A549 (cell line): ENCODE measurements at regions not wholly inside any gene's neighbourhood (a gene's known extent, or its start where the extent isn't known, plus 50 kb on each side); places are given as distances from the start of the nearest gene placed in this dataset.

ENCODE experiments used
- ATAC-seq, 2 experiments: fragments of 200-7000 bp in 1 of 2; fragments of >200 bp in 1 of 2; cut with Nextera tagmentation in 1 of 2; cut with Tn5 transposase in 1 of 2; 3 replicates each; pipeline versions ENCODE4 v1.8.0 to v1.9.1; 2018 to 2020; ENCODE audit warnings: mild to moderate bottlenecking in 1 of 2, moderate library complexity in 1 of 2
- CTCF ChIA-PET: fragments of 300-600 bp; sonication (Branson Sonifier 250); formaldehyde crosslinking; extraction: SDS; loops from one replicate; lab custom pipeline; 2021; ENCODE audit warnings: antibody characterized with exemption, inconsistent platforms; lab: Yijun Ruan, JAX
- POLR2A ChIA-PET: fragments of 350-600 bp; formaldehyde crosslinking; extraction: SDS; loops from one replicate; lab custom pipeline; 2021; ENCODE audit warnings: antibody characterized with exemption, inconsistent platforms; lab: Yijun Ruan, JAX
- DNase-seq, 2 experiments: peaks; one replicate each; pipeline versions ENCODE4 v3.0.0 to v3.0.0-alpha.2; 2011 to 2016; ENCODE audit warnings: low read depth in 1 of 2, low spot score in 1 of 2
- FAIRE-seq: peaks from 2 replicates; lab custom pipeline; 2011; peaks lifted over from hg19 to GRCh38; lab: Jason Lieb, UNC
- H3K27ac ChIP-seq, 2 experiments: fragments of >200 bp; sonication (Bioruptor Twin); formaldehyde crosslinking; 3 replicates each; pipeline ENCODE4 v1.5.1; 2016 to 2017
- H3K4me1 ChIP-seq: fragments of >200 bp; sonication (Bioruptor Twin); formaldehyde crosslinking; 3 replicates; pipeline ENCODE4 v1.6.1; 2016
- H3K4me2 ChIP-seq: fragments of >200 bp; sonication (Bioruptor Twin); formaldehyde crosslinking; 3 replicates; pipeline ENCODE4 v1.6.1; 2016
- H3K4me3 ChIP-seq: fragments of >200 bp; sonication (Bioruptor Twin); formaldehyde crosslinking; 3 replicates; pipeline ENCODE4 v1.5.1; 2016
- H3K9me3 ChIP-seq: fragments of >200 bp; sonication (Bioruptor Twin); formaldehyde crosslinking; 3 replicates; pipeline ENCODE4 v1.6.1; 2016
- ATOH8 ChIP-seq: fragments of 250-450 bp; sonication (Bioruptor Pico); IDR thresholded peaks from 2 replicates; pipeline ENCODE4 v1.5.0; 2020; ENCODE audit warnings: low read depth, mild to moderate bottlenecking, moderate library complexity
- BHLHE40 ChIP-seq: IDR thresholded peaks from 2 replicates; pipeline ENCODE4 v1.6.1; 2012; ENCODE audit warnings: low read depth, low read length, inconsistent platforms
- CBX2 ChIP-seq: fragments of 200-600 bp; sonication (generic); IDR thresholded peaks from 2 replicates; pipeline ENCODE4 v1.6.1; 2016; ENCODE audit warnings: low read depth, mild to moderate bottlenecking, borderline replicate concordance
- CHD2 ChIP-seq: fragments of 150-350 bp; IDR thresholded peaks from 2 replicates; pipeline ENCODE4 v1.6.1; 2014; ENCODE audit warnings: low read length; ENCODE audit not compliant: partially characterized antibody
- CTCF ChIP-seq: fragments of >200 bp; sonication (Bioruptor Twin); formaldehyde crosslinking; IDR thresholded peaks from 3 replicates; pipeline ENCODE4 v1.5.1; 2016
- E2F6 ChIP-seq: IDR thresholded peaks from 2 replicates; pipeline ENCODE4 v1.6.1; 2012; ENCODE audit warnings: low read depth, borderline replicate concordance
- EHMT2 ChIP-seq: fragments of 200-600 bp; sonication (generic); IDR thresholded peaks from 2 replicates; pipeline ENCODE4 v1.6.1; 2016; ENCODE audit warnings: antibody characterized with exemption, low read depth, mild to moderate bottlenecking, moderate library complexity
- ESRRA ChIP-seq: fragments of 150-350 bp; IDR thresholded peaks from 2 replicates; pipeline ENCODE4 v1.6.1; 2014; ENCODE audit warnings: mild to moderate bottlenecking, low read length, borderline replicate concordance
- FOSB ChIP-seq: fragments of 250-450 bp; sonication (Bioruptor Pico); IDR thresholded peaks from 2 replicates; pipeline ENCODE4 v1.5.0; 2020; ENCODE audit warnings: mild to moderate bottlenecking, moderate library complexity
- FOXS1 ChIP-seq: fragments of 250-450 bp; sonication (Bioruptor Pico); IDR thresholded peaks from 2 replicates; pipeline ENCODE4 v1.5.0; 2020; ENCODE audit warnings: mild to moderate bottlenecking, moderate library complexity
- HES2 ChIP-seq: fragments of >200 bp; sonication (Bioruptor Twin); formaldehyde crosslinking; IDR thresholded peaks from 2 replicates; pipeline ENCODE4 v1.6.1; 2016
- HEYL ChIP-seq: fragments of 250-450 bp; sonication (Bioruptor Pico); IDR thresholded peaks from 2 replicates; pipeline ENCODE4 v1.8.0; 2021; ENCODE audit warnings: mild to moderate bottlenecking, moderate library complexity
- HMGXB4 ChIP-seq: fragments of 250-450 bp; sonication (Bioruptor Pico); IDR thresholded peaks from 2 replicates; pipeline ENCODE4 v1.5.0; 2021; ENCODE audit warnings: mild to moderate bottlenecking, moderate library complexity, borderline replicate concordance
- HOXB5 ChIP-seq: fragments of 250-450 bp; sonication (Bioruptor Pico); IDR thresholded peaks from 2 replicates; pipeline ENCODE4 v1.5.0; 2020; ENCODE audit warnings: mild to moderate bottlenecking, moderate library complexity
- KDM5A ChIP-seq: fragments of 200-600 bp; sonication (generic); IDR thresholded peaks from 2 replicates; pipeline ENCODE4 v1.6.1; 2016; ENCODE audit warnings: antibody characterized with exemption, mild to moderate bottlenecking
- MAFK ChIP-seq: fragments of 450-650 bp; IDR thresholded peaks from 2 replicates; pipeline ENCODE4 v1.6.1; 2014; ENCODE audit not compliant: partially characterized antibody
- MAX ChIP-seq: IDR thresholded peaks from 2 replicates; pipeline ENCODE4 v1.6.1; 2012
- MYC ChIP-seq: IDR thresholded peaks from 2 replicates; pipeline ENCODE4 v1.6.1; 2012; ENCODE audit warnings: mild to moderate bottlenecking, inconsistent platforms, low read length, improper control_type of control experiment, borderline replicate concordance
- NR3C1 ChIP-seq: fragments of >200 bp; sonication (Bioruptor Twin); formaldehyde crosslinking; IDR thresholded peaks from 3 replicates; pipeline ENCODE4 v1.6.1; 2017
- RCOR1 ChIP-seq: fragments of 150-350 bp; IDR thresholded peaks from 2 replicates; pipeline ENCODE4 v1.6.1; 2014; ENCODE audit warnings: antibody characterized with exemption, low read length, low read depth
- RFX5 ChIP-seq: fragments of 450-650 bp; IDR thresholded peaks from 2 replicates; pipeline ENCODE4 v1.7.1; 2014; ENCODE audit warnings: antibody characterized with exemption, mild to moderate bottlenecking, moderate library complexity
- ZNF302 ChIP-seq: fragments of 250-450 bp; sonication (Bioruptor Pico); IDR thresholded peaks from 2 replicates; pipeline ENCODE4 v1.9.0; 2021; ENCODE audit warnings: inconsistent platforms, mild to moderate bottlenecking, moderate library complexity
- ZSCAN20 ChIP-seq: fragments of 250-450 bp; sonication (Bioruptor Pico); IDR thresholded peaks from 2 replicates; pipeline ENCODE4 v1.8.0; 2022; ENCODE audit warnings: mild to moderate bottlenecking, moderate library complexity
- WGBS: methylation state at CpG from one replicate; pipeline ENCODE4 v1.1.6; 2017; ENCODE audit errors: missing lambda C conversion rate; 5-methylcytosine and 5-hydroxymethylcytosine counted together

- TF ChIP-seq ATOH8 (CRISPR knock-in tag), result no peak
These were observed 762.2 kb downstream of the EFNB2 start (continued) for GRCh38 chr13:105773241-105773640.

- ChIA-PET CTCF (no interaction called here), POLR2A (no interaction called here)
- H3K27ac ChIP-seq, result no peak overlapping the region
- no peaks in the 10 kb centered on the region for H3K9me3 ChIP-seq
- no peaks in the 10 kb centered on the region for H3K4me1 ChIP-seq
- ATAC-seq (no peak), FAIRE-seq (no peak), DNase-seq (no peak)
- WGBS, result 18% methylated on average over 2 of the region's 2 CpGs
- H3K4me2 ChIP-seq, result no peak overlapping the region
- TF ChIP-seq HEYL (CRISPR knock-in tag) (no peak), ESRRA (no peak)
- H3K4me3 ChIP-seq, result no peak overlapping the region
These were observed 771.0 kb downstream of the EFNB2 start for GRCh38 chr13:105764486-105764885.

GRCh38 chr13:105763851-105764250 lies 771.6 kb downstream of the EFNB2 start:
- ATAC-seq (no peak), FAIRE-seq (no peak), DNase-seq (no peak)
- 66% methylated on average over 2 of the region's 2 CpGs for WGBS
- TF ChIP-seq ZNF302 (CRISPR knock-in tag) (no peak), E2F6 (no peak), ZSCAN20 (CRISPR knock-in tag) (no peak), CTCF (no peak), ATOH8 (CRISPR knock-in tag) (no peak), FOSB (CRISPR knock-in tag) (no peak), NR3C1 (no peak), CHD2 (no peak), FOXS1 (no peak), EHMT2 (no peak), KDM5A (no peak), HOXB5 (no peak), MAFK (no peak)
- no peak overlapping the region for H3K27ac ChIP-seq
- H3K4me1 ChIP-seq, result no peaks in the 10 kb centered on the region
- CTCF ChIA-PET, result no interaction called here
- no peaks in the 10 kb centered on the region for H3K9me3 ChIP-seq
- no peak overlapping the region for H3K4me2 ChIP-seq
- no peak overlapping the region for H3K4me3 ChIP-seq
- POLR2A ChIA-PET, result no interaction called here

- WGBS, result 0% methylated on average over 4 of the region's 4 CpGs
- POLR2A ChIA-PET, result no interaction called here
- TF ChIP-seq MAX (no peak), MYC (no peak), CBX2 (no peak), E2F6 (no peak), RFX5 (no peak), HMGXB4 (CRISPR knock-in tag) (no peak), ATOH8 (CRISPR knock-in tag) (no peak), BHLHE40 (no peak), HES2 (no peak), RCOR1 (no peak)
These were observed 773.4 kb downstream of the EFNB2 start for GRCh38 chr13:105762096-105762495.

More at GRCh38 chr13:105762096-105762495, 773.4 kb downstream of the EFNB2 start:
- CTCF ChIA-PET, result no interaction called here
- Histone ChIP-seq H3K4me3 (no peak overlapping the region), H3K27ac (no peak overlapping the region), H3K9me3 (no peaks in the 10 kb centered on the region), H3K4me1 (no peaks in the 10 kb centered on the region), H3K4me2 (no peak overlapping the region)
- peak in 1 of 2 experiments; percentile 10 for DNase-seq
- FAIRE-seq, result no peak
- ATAC-seq, result no peak
